Tibial nerve (tissue), 4 donors: ENCODE measurements at regions not wholly inside any gene's neighbourhood (a gene's known extent, or its start where the extent isn't known, plus 50 kb on each side); places are given as distances from the start of the nearest gene placed in this dataset.
A peak's percentile ranks its signal among the peaks of the same experiment; 100 is the strongest.

Experiments used
- DNase-seq, 2 donors: peaks; one replicate each; pipeline ENCODE4 v3.0.0-alpha.2; 2019; ENCODE audit warnings: low spot score in 2 of 2
- H3K27ac ChIP-seq, 4 donors: fragments of 200-600 bp; sonication (generic) in 3 of 4; one replicate each; pipeline ENCODE4 v1.5.1; 2017 to 2019; ENCODE audit warnings: mild to moderate bottlenecking in 1 of 4
- H3K27me3 ChIP-seq, 2 donors: fragments of 200-600 bp; sonication (generic) in 1 of 2; one replicate each; pipeline versions ENCODE4 v1.5.1 to v1.6.0; 2017 to 2019
- H3K36me3 ChIP-seq, 3 donors: fragments of 200-600 bp; sonication (generic); one replicate each; pipeline ENCODE4 v1.5.1; 2018 to 2019
- H3K4me1 ChIP-seq, 4 donors: fragments of 200-600 bp; sonication (generic) in 3 of 4; one replicate each; pipeline ENCODE4 v1.5.1; 2017 to 2019
- H3K4me3 ChIP-seq, 4 donors: fragments of 200-600 bp; sonication (generic) in 3 of 4; one replicate each; pipeline ENCODE4 v1.5.1; 2017 to 2019; ENCODE audit warnings: mild to moderate bottlenecking in 1 of 4, moderate library complexity in 1 of 4
- H3K9me3 ChIP-seq, 4 donors: fragments of 200-600 bp; sonication (generic) in 3 of 4; one replicate each; pipeline ENCODE4 v1.5.1; 2017 to 2019
- CTCF ChIP-seq, 5 experiments: fragments of 200-600 bp in 3 of 5; fragments of 450-650 bp in 2 of 5; sonication (generic) in 3 of 5; IDR thresholded peaks; one replicate each; pipeline ENCODE4 v1.5.1; 2016 to 2019; ENCODE audit warnings: antibody characterized with exemption in 5 of 5, mild to moderate bottlenecking in 3 of 5, moderate library complexity in 2 of 5
- EP300 ChIP-seq, 2 donors: sonication (generic); formaldehyde crosslinking; IDR thresholded peaks; one replicate each; pipeline ENCODE4 v1.6.1; 2017; ENCODE audit warnings: antibody characterized with exemption in 2 of 2, mild to moderate bottlenecking in 1 of 2
- POLR2A ChIP-seq, 2 donors: fragments of 450-650 bp; IDR thresholded peaks; one replicate each; pipeline ENCODE4 v1.6.1; 2017; ENCODE audit warnings: antibody characterized with exemption in 2 of 2, mild to moderate bottlenecking in 2 of 2, moderate library complexity in 2 of 2
- WGBS, 2 donors: methylation state at CpG; one replicate each; pipeline ENCODE4 v1.1.5; 2018; 5-methylcytosine and 5-hydroxymethylcytosine counted together

- H3K4me3 ChIP-seq, result no peak overlapping the region
- H3K9me3 ChIP-seq, result peaks cover 0 to 6% (median 0%) of the 10 kb centered on the region in 4 donors
- no peaks in the 10 kb centered on the region for H3K36me3 ChIP-seq
- WGBS, 2 donors, result 49 to 56% methylated on average over 15 of the region's 15 CpGs
- peaks cover 0 to 17% (median 3%) of the 10 kb centered on the region in 4 donors for H3K4me1 ChIP-seq
- TF ChIP-seq POLR2A (IDR thresholded peaks at IDR 0.05), result no peak
- TF ChIP-seq CTCF (IDR thresholded peaks at IDR 0.05), result no peak
- H3K27me3 ChIP-seq, result peaks cover 0 to 61% of the 10 kb centered on the region in 2 donors
- no peak for DNase-seq
- H3K27ac ChIP-seq, result no peak overlapping the region
Observed at GRCh38 chr14:89025561-89026236, 201.2 kb downstream of the TTC8 start.

GRCh38 chr14:89027097-89027740 lies 202.8 kb downstream of the TTC8 start:
- WGBS, 2 donors, result 1 to 2% methylated on average over 27 to 68 of the region's 68 CpGs

GRCh38 chr14:89028462-89029134 lies 204.1 kb downstream of the TTC8 start:
- TF ChIP-seq POLR2A (IDR thresholded peaks at IDR 0.05) (no peak), CTCF (IDR thresholded peaks at IDR 0.05) (no peak), EP300 (IDR thresholded peaks at IDR 0.05) (no peak)
- Histone ChIP-seq H3K27ac (no peak overlapping the region), H3K4me3 (no peak overlapping the region), H3K27me3 (peaks cover 0 to 59% of the 10 kb centered on the region in 2 donors), H3K36me3 (no peaks in the 10 kb centered on the region), H3K4me1 (peaks cover 0 to 17% (median 3%) of the 10 kb centered on the region in 4 donors), H3K9me3 (peaks cover 0 to 6% (median 0%) of the 10 kb centered on the region in 4 donors)
- no peak for DNase-seq
- WGBS, 2 donors, result 82 to 85% methylated on average over 3 of the region's 3 CpGs

More at GRCh38 chr14:89027097-89027740, 202.8 kb downstream of the TTC8 start:
- H3K27ac ChIP-seq, result no peak overlapping the region
- no peaks in the 10 kb centered on the region for H3K36me3 ChIP-seq
- TF ChIP-seq POLR2A (IDR thresholded peaks at IDR 0.05) (no peak), EP300 (IDR thresholded peaks at IDR 0.05) (no peak), CTCF (IDR thresholded peaks at IDR 0.05) (peak; percentile 82 to 93 (median 92))
- H3K4me1 ChIP-seq, result peaks cover 0 to 17% (median 3%) of the 10 kb centered on the region in 4 donors
- H3K27me3 ChIP-seq, result peaks cover 0 to 63% of the 10 kb centered on the region in 2 donors
- DNase-seq, result no peak
- H3K9me3 ChIP-seq, result peaks cover 0 to 6% (median 0%) of the 10 kb centered on the region in 4 donors
- peak overlapping the region; percentile 14 to 50 (median 42) for H3K4me3 ChIP-seq

- Histone ChIP-seq H3K36me3 (no peaks in the 10 kb centered on the region), H3K9me3 (peaks cover 0 to 6% (median 0%) of the 10 kb centered on the region in 4 donors), H3K4me1 (peaks cover 0 to 17% (median 3%) of the 10 kb centered on the region in 4 donors), H3K27ac (no peak overlapping the region), H3K27me3 (peaks cover 0 to 46% of the 10 kb centered on the region in 2 donors), H3K4me3 (no peak overlapping the region)
- 68 to 72% methylated on average over 9 of the region's 9 CpGs for WGBS, 2 donors
- no peak for TF ChIP-seq EP300 (IDR thresholded peaks at IDR 0.05)
- TF ChIP-seq CTCF (IDR thresholded peaks at IDR 0.05), result no peak
- TF ChIP-seq POLR2A (IDR thresholded peaks at IDR 0.05), result no peak
- DNase-seq, result no peak
Observed at GRCh38 chr14:89029961-89030694, 205.7 kb downstream of the TTC8 start.
